Neuronal stem cell (in vitro differentiated cells): ENCODE measurements at regions not wholly inside any gene's neighbourhood (a gene's known extent, or its start where the extent isn't known, plus 50 kb on each side); places are given as distances from the start of the nearest gene placed in this dataset.

Experiments used
- DNase-seq: peaks from one replicate; pipeline ENCODE4 v3.0.0-alpha.2; 2013; ENCODE audit warnings: low spot score
- H2AFZ ChIP-seq: one replicate; pipeline ENCODE4 v1.6.1; 2013; ENCODE audit warnings: mild to moderate bottlenecking, low read length, inconsistent platforms
- H2AK5ac ChIP-seq: 2 replicates; pipeline ENCODE4 v1.6.1; 2013; ENCODE audit warnings: low read depth, mild to moderate bottlenecking, inconsistent platforms, low read length, moderate library complexity, mixed read lengths
- H2BK120ac ChIP-seq: 2 replicates; pipeline ENCODE4 v1.6.1; 2013; ENCODE audit warnings: low read depth, mild to moderate bottlenecking, inconsistent platforms, low read length, moderate library complexity, mixed read lengths
- H2BK12ac ChIP-seq: one replicate; pipeline ENCODE4 v1.6.1; 2013; ENCODE audit warnings: low read length, inconsistent platforms
- H2BK15ac ChIP-seq: 2 replicates; pipeline ENCODE4 v1.6.1; 2013; ENCODE audit warnings: mild to moderate bottlenecking, low read length, inconsistent platforms, mixed read lengths
- H2BK5ac ChIP-seq: one replicate; pipeline ENCODE4 v1.6.1; 2013; ENCODE audit warnings: inconsistent platforms, mild to moderate bottlenecking, low read length, moderate library complexity
- H3K14ac ChIP-seq: one replicate; pipeline ENCODE4 v1.6.1; 2013; ENCODE audit warnings: low read length, inconsistent platforms
- H3K18ac ChIP-seq: 2 replicates; pipeline ENCODE4 v1.6.1; 2013; ENCODE audit warnings: low read length, inconsistent platforms
- H3K23ac ChIP-seq: 2 replicates; pipeline ENCODE4 v1.6.1; 2013; ENCODE audit warnings: low read depth, mild to moderate bottlenecking, mixed read lengths, low read length, inconsistent platforms; ENCODE audit not compliant: poor library complexity
- H3K27ac ChIP-seq: replicated peaks from 3 replicates; pipeline ENCODE4 v1.5.1; 2013; ENCODE audit warnings: low read length, inconsistent platforms
- H3K27me3 ChIP-seq, 3 experiments: 2 replicates each; pipeline ENCODE4 v1.6.1; 2013; ENCODE audit warnings: low read length in 3 of 3, mild to moderate bottlenecking in 2 of 3, inconsistent platforms in 1 of 3, low read depth in 1 of 3, mixed read lengths in 1 of 3, moderate library complexity in 1 of 3; ENCODE audit not compliant: control insufficient read depth in 3 of 3, insufficient read depth in 3 of 3
- H3K36me3 ChIP-seq, 2 donors: replicated peaks in 1 of 2; 2 replicates each; pipeline ENCODE4 v1.6.1; 2013; ENCODE audit warnings: low read length in 2 of 2; ENCODE audit not compliant: control insufficient read depth in 2 of 2, insufficient read depth in 2 of 2
- H3K4ac ChIP-seq: 2 replicates; pipeline ENCODE4 v1.6.1; 2013; ENCODE audit warnings: inconsistent platforms, mild to moderate bottlenecking, low read length, moderate library complexity
- H3K4me1 ChIP-seq, 2 donors: 1 replicate in 1 of 2; 2 replicates in 1 of 2; pipeline ENCODE4 v1.6.1; 2013; ENCODE audit warnings: low read length in 2 of 2, low read depth in 1 of 2; ENCODE audit not compliant: control insufficient read depth in 2 of 2, insufficient read depth in 1 of 2
- H3K4me2 ChIP-seq: one replicate; pipeline ENCODE4 v1.6.1; 2013; ENCODE audit warnings: mild to moderate bottlenecking, low read length, inconsistent platforms; ENCODE audit not compliant: insufficient read depth, poor library complexity, severe bottlenecking
- H3K4me3 ChIP-seq, 2 donors: 2 replicates each; pipeline ENCODE4 v1.5.1; 2013; ENCODE audit warnings: low read length in 2 of 2, mild to moderate bottlenecking in 2 of 2, inconsistent platforms in 1 of 2, moderate library complexity in 1 of 2
- H3K79me1 ChIP-seq: one replicate; pipeline ENCODE4 v1.6.1; 2013; ENCODE audit warnings: low read depth, mild to moderate bottlenecking, inconsistent platforms, low read length, moderate library complexity
- H3K9ac ChIP-seq: one replicate; pipeline ENCODE4 v1.6.1; 2013; ENCODE audit warnings: mild to moderate bottlenecking, low read depth, low read length, inconsistent platforms; ENCODE audit not compliant: poor library complexity
- H3K9me3 ChIP-seq, 2 donors: replicated peaks in 1 of 2; 2 replicates each; pipeline versions ENCODE3 to v1.6.1; 2013; ENCODE audit warnings: low read length in 2 of 2, mild to moderate bottlenecking in 2 of 2, inconsistent platforms in 1 of 2, low read depth in 1 of 2, mixed read lengths in 1 of 2, moderate library complexity in 1 of 2; ENCODE audit not compliant: control insufficient read depth in 2 of 2, insufficient read depth in 1 of 2
- H4K8ac ChIP-seq: one replicate; pipeline ENCODE4 v1.6.1; 2013; ENCODE audit warnings: low read depth, mild to moderate bottlenecking, inconsistent platforms, low read length, moderate library complexity
- H4K91ac ChIP-seq: one replicate; pipeline ENCODE4 v1.6.1; 2013; ENCODE audit warnings: low read length, low read depth, mild to moderate bottlenecking, inconsistent platforms; ENCODE audit not compliant: poor library complexity
- WGBS, 2 donors: extraction: QIAGEN DNeasy Blood & Tissue Kit; methylation state at CpG; one replicate each; pipeline ENCODE4 v1.1.7; 2013; ENCODE audit warnings: missing lambda C conversion rate in 2 of 2, mixed read lengths in 1 of 2; ENCODE audit not compliant: insufficient read length in 2 of 2, insufficient replicate concordance in 1 of 2; ENCODE audit errors: extremely low coverage in 2 of 2; 5-methylcytosine and 5-hydroxymethylcytosine counted together

DNA sequence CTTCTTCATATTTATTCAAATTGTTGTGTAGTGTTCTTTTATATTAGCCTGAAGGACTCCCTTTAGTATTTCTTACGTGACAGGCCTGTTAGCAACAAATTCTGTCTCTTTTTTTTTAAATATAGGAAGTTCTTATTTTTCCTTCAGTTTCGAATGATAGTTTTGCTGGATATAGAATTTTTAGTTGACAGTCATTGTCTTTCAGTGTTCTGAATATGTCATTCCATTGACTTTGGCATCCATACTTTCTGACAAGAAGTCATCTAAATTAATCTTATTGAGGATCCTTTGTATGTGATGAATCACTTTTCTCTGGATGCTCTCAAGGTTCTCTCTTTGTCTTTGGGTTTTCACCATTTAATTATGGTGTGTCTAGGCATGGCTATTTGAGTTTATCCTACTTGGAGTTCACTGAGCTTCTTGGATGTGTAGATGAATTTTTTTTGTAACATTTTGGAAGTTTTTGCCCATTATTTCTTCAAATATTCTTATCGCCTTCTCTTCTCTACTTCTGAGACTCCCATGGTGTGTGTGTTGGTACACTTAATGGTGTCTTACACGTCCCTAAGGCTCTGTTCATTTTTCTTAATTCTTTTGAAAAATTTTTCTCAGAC lies 82.5 kb upstream of the GTSF1L start:
- Histone ChIP-seq H2BK12ac (no peak overlapping the region), H3K14ac (no peak overlapping the region), H2BK120ac (no peak overlapping the region), H3K4me3 (no peak overlapping the region), H3K36me3 (no peaks in the 10 kb centered on the region), H3K4me1 (no peaks in the 10 kb centered on the region), H3K23ac (no peak overlapping the region), H3K27me3 (no peaks in the 10 kb centered on the region), H3K4ac (no peak overlapping the region), H2BK15ac (no peak overlapping the region), H3K9me3 (no peaks in the 10 kb centered on the region), H3K9ac (no peak overlapping the region), H3K27ac (no peak overlapping the region), H2AK5ac (no peak overlapping the region), H4K8ac (no peak overlapping the region), H3K4me2 (no peak overlapping the region), H3K79me1 (no peaks in the 10 kb centered on the region), H4K91ac (no peak overlapping the region), H2BK5ac (no peak overlapping the region), H3K18ac (no peak overlapping the region), H2AFZ (no peak overlapping the region)
- no peak for DNase-seq
- WGBS, 2 donors: no CpG with 5 or more reads among the region's 4 CpGs

GRCh38 chr20:43804781-43805180 lies 78.0 kb upstream of the GTSF1L start:
- Histone ChIP-seq H2BK15ac (no peak overlapping the region), H3K9ac (no peak overlapping the region), H4K91ac (no peak overlapping the region), H3K23ac (no peak overlapping the region), H3K9me3 (no peaks in the 10 kb centered on the region), H2AFZ (no peak overlapping the region), H2BK5ac (no peak overlapping the region), H4K8ac (no peak overlapping the region), H3K4me1 (no peaks in the 10 kb centered on the region), H3K14ac (no peak overlapping the region), H2BK12ac (no peak overlapping the region), H3K79me1 (no peaks in the 10 kb centered on the region), H3K4ac (no peak overlapping the region), H3K4me2 (no peak overlapping the region), H3K36me3 (no peaks in the 10 kb centered on the region), H3K4me3 (no peak overlapping the region), H2BK120ac (no peak overlapping the region), H3K18ac (no peak overlapping the region), H3K27ac (no peak overlapping the region), H3K27me3 (no peaks in the 10 kb centered on the region), H2AK5ac (no peak overlapping the region)
- no peak for DNase-seq
- no CpG with 5 or more reads among the region's 5 CpGs for WGBS, 2 donors

DNA sequence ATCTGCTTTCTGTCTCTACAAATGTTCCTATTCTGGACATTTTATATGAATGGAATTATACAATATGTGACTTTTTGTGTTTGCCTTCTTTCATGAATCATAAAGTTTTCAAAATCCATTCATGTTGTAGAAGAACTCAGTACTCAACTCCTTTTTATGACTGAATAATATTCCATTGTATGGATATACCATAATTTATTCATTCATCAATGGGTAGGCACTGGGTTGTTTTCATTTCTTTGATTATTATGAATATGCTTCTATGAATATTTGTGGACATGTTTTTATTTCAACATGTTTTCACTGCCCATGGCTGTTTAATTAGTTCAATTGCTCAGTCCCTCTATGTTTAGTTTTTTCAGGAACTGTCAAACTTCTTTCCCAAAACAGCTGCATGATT lies 76.5 kb upstream of the GTSF1L start:
- no peak overlapping the region for H2BK120ac ChIP-seq
- H4K91ac ChIP-seq: no peak overlapping the region
- no peak for DNase-seq
- no peaks in the 10 kb centered on the region for H3K79me1 ChIP-seq
- H3K4me1 ChIP-seq: peaks cover 0 to 3% of the 10 kb centered on the region in 2 donors
- H3K9ac ChIP-seq: no peak overlapping the region
- H3K18ac ChIP-seq: no peak overlapping the region
- H3K27ac ChIP-seq: no peak overlapping the region
- H2AFZ ChIP-seq: no peak overlapping the region
- no peak overlapping the region for H2AK5ac ChIP-seq
- H2BK12ac ChIP-seq: no peak overlapping the region
- no peaks in the 10 kb centered on the region for H3K9me3 ChIP-seq
- H3K27me3 ChIP-seq: peaks cover 0 to 7% (median 0%) of the 10 kb centered on the region in 3 experiments
- no peak overlapping the region for H3K4ac ChIP-seq
- no peak overlapping the region for H3K4me2 ChIP-seq
- H3K4me3 ChIP-seq: no peak overlapping the region
- no peak overlapping the region for H4K8ac ChIP-seq
- H2BK15ac ChIP-seq: no peak overlapping the region
- H3K14ac ChIP-seq: no peak overlapping the region
- no peaks in the 10 kb centered on the region for H3K36me3 ChIP-seq
- H2BK5ac ChIP-seq: no peak overlapping the region
- no peak overlapping the region for H3K23ac ChIP-seq

- DNase-seq: no peak
- no peaks in the 10 kb centered on the region for H3K79me1 ChIP-seq
- H2BK5ac ChIP-seq: no peak overlapping the region
- H3K9ac ChIP-seq: no peak overlapping the region
- no peak overlapping the region for H2AFZ ChIP-seq
- no peak overlapping the region for H3K23ac ChIP-seq
- no peak overlapping the region for H4K8ac ChIP-seq
- peaks cover 0 to 17% (median 0%) of the 10 kb centered on the region in 3 experiments for H3K27me3 ChIP-seq
- H2BK12ac ChIP-seq: no peak overlapping the region
- H2BK15ac ChIP-seq: no peak overlapping the region
- no peak overlapping the region for H4K91ac ChIP-seq
- H3K27ac ChIP-seq: no peak overlapping the region
- H2BK120ac ChIP-seq: no peak overlapping the region
- H3K36me3 ChIP-seq: no peaks in the 10 kb centered on the region
- no peak overlapping the region for H2AK5ac ChIP-seq
- H3K18ac ChIP-seq: no peak overlapping the region
- no peak overlapping the region for H3K4me3 ChIP-seq
- peaks cover 0 to 4% of the 10 kb centered on the region in 2 donors for H3K4me1 ChIP-seq
- H3K4me2 ChIP-seq: no peak overlapping the region
- no peaks in the 10 kb centered on the region for H3K9me3 ChIP-seq
- no peak overlapping the region for H3K14ac ChIP-seq
- no peak overlapping the region for H3K4ac ChIP-seq
- no CpG with 5 or more reads among the region's 6 CpGs for WGBS, 2 donors
These were observed 73.4 kb upstream of the GTSF1L start for GRCh38 chr20:43800186-43800585.
